GM19099 (cell line): ENCODE measurements at regions not wholly inside any gene's neighbourhood (a gene's known extent, or its start where the extent isn't known, plus 50 kb on each side); places are given as distances from the start of the nearest gene placed in this dataset.

Experiments used
- POLR2A ChIP-seq: IDR thresholded peaks from 3 replicates; pipeline ENCODE4 v1.6.1; 2011; ENCODE audit warnings: low read depth; ENCODE audit not compliant: insufficient read length; ENCODE audit errors: extremely low read depth

DNA sequence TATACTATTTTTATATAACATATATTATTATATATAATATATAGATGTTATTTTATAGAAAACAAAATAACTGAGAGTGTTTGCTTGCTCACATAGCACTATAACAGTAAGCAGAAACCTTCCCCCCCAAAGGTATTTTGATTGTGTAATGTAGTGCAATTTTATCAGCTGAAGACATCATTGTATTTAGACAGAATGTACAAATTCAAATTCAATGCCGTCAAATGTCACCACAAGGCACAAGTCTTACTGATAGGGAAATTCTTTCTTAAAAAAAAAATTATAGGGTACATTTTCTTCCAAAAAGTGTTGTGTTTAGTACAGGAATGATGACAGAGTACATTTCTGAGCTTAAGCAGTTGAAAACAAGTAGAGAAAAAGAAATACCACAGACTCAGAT is 1147.1 kb upstream of the SPRY2 start:
- no peak for TF ChIP-seq POLR2A

DNA sequence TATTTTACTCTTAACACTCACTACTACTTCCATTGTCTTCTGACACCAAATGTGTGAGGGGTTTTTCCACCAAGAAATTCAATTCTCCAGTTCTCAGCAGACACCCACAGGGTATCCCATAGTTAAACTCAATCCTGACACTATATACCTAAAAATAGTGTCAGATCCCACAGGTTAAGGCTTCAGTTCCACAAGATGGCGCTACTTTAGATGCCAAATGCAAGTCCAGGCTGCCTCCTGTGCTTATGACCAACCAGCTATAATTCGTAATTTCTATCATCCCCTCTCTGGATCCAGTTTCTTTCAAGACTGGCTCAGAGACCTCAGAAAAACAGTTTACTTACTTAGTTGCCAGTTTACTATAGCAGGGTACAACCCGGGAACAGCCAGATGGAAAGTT is 1146.2 kb upstream of the SPRY2 start:
- no peak for TF ChIP-seq POLR2A

DNA sequence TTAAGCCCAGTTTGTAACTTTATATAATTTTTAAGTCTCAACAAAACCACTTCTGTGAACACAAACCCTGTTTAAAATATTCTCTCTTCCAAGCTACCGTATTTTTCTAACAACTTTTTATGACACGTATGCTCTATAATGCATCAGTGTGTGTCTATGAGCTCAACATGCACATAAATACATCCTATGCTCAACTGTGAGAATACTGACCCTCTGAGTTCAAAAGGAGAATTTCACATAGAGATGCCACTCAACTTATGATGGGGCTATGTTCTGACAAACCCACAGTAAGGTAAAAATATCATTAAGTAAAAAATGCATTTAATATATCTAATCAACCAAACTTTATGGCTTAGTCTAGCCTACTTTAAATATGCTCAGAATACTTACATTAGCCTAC is 1139.7 kb upstream of the SPRY2 start:
- TF ChIP-seq POLR2A: no peak

DNA sequence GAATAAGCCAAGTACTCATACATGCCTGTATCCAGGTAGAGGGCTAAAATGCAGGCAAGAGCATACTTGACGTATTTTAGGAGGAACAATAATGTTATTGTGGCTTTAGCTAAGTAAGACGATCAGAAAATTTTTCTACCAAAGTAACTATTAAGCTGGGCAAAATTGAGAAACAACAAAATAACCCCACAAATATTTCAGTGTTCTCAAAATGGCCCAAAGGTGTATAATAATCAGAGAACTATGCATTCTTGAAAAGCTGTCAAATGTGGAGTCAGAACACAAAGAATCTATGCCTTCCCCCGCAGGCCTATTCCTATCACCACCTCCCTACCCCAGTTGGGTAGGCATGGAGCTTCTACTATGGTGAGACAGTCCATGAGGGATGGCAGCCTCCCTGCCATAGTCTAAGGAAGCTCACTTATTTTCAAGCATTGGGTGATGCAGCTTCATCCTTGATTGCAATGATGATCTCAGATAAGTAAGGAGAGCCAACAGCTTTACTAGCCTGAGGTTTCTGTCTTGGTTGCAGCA is 1132.5 kb upstream of the SPRY2 start:
- TF ChIP-seq POLR2A: no peak

DNA sequence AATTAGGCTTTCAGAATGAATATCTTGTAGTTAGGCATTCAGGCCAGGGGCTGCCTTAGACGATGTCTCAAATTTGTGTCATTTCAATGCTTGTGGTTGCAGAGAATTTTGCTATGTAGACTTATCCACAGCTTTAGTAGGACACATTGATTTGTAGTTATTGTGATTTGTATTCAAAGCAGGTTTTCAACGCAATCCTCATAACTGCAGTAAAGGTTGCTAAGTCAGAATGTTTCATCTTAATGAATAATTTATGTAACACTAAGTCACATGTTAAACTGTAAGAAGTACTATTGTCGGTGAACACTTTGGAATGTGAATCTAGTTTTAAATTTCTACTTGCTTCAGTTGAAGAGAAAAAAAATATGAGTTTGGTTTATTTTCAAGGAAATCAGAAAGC is 1117.2 kb upstream of the SPRY2 start:
- no peak for TF ChIP-seq POLR2A

DNA sequence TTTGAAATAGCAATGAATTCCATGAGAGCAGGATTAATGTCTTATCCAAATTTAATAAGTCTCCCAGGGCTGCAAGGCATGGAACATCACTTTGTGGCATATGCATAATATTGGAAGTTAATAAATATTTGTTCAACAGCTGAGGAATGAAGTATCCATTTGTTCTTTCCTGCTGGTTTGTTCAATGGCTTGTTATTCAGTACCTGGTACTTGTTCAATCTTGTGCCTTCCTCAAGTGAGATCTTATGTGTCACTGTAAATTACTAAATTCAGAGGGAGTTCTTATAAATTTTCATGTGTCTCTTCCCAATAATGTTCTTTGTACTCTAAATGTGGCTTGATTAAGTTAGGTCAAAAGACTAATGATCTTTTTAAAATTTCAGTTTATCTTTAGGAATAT is 1105.5 kb upstream of the SPRY2 start:
- TF ChIP-seq POLR2A: no peak

DNA sequence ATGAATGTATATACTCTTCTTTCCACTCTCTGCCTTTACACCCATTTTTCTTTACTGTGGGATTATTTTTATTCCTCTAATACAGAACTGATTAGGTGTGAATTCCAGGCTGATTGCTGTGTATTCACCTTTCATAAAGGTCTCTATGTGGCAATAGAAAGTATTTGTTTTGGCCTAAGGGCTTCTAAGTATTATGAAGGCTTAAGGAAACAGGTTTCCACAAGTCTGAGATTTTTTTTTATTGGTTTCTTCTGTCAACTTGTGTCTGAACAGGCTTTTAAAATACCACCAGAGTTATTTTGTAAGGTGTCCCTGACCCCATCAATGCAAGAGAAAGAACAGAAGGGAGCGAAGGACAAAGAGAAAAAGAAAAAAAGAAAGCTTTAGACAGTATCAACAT is 1102.0 kb upstream of the SPRY2 start:
- TF ChIP-seq POLR2A: no peak

DNA sequence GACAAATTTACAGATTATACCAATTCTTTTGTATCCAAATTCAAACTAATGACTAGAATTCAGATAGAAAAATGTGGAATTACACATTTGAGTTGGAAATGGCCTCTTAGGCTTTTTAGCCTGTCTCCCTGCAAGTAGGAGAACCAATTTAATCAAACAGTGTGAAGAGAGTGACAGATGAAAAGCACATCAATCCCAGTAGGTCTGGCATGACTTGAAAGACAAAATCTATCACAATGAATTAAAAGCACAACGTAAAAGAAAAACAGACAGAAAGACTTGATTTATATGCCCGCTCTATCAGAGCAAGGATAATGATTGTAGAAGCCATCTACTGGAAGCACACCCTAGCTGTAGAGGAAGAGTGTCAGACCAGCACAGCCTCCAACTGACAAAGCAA is 1084.4 kb upstream of the SPRY2 start:
- TF ChIP-seq POLR2A: no peak

DNA sequence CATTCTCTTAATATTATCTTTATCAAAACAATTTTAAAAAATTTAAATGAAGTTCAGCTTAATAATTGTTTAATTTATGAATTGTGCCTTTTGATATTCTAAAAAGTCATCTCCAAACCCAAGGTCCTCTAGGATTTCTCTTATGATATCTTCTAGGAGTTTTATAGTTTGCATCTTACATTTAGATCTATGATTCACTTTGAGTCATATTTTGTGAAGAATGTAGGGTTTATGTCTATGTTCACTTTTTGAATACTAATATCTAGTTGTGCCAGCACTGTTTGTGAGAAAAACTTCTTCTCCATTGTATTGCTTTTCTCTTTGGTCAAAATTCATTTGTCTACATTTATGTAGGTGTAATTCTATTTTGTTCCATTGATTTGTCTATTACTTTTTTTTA is 1068.4 kb upstream of the SPRY2 start:
- TF ChIP-seq POLR2A: no peak

DNA sequence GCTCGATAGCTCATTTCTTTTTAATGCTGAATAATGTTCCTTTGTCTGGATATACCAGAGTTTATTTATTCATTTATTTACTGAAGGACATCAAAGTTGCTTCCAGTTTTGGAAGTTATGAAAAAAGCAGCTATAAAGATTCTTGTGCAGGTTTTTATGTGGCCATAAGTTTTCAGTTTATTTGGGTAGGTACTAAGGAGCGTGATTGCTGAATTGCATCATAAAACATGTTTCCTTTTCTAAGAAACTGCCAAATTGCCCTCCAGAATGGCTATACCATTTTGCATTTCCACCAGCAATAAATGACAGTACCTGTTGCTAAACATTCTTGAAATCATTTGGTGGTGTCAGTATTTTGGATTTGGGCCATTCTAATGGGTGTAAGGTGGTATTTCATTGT is 1067.7 kb upstream of the SPRY2 start:
- TF ChIP-seq POLR2A: no peak

DNA sequence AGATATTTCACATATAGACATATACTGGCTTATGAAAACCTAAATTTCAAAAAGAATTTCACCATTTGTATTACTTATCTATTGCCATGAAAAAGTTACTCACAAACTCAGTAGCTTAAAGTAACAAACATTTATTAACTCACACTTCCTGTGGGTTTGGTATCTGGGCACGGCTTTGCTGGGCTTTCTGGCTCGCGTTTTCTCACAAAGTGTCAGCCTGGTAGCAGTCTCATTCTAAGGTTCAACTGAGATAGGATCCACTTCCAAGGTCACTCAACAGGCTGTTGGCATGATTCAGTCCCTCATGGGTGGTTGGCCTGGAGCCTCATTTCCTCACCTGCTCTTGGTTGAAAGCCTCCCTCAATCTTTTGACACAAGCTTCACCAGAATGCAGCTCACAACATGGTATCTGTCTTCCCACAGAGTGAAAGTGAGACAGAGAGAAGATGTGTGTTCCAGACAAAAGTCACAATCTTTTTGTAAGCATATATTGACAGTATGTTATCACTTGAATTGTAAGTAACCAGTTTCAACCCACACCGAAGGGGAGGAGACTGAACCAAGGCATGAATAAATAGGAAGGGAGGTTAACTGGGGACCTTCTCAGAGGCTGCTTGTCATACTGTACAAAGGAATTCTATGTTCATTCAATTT is 1065.8 kb upstream of the SPRY2 start:
- peak; percentile 40 for TF ChIP-seq POLR2A

DNA sequence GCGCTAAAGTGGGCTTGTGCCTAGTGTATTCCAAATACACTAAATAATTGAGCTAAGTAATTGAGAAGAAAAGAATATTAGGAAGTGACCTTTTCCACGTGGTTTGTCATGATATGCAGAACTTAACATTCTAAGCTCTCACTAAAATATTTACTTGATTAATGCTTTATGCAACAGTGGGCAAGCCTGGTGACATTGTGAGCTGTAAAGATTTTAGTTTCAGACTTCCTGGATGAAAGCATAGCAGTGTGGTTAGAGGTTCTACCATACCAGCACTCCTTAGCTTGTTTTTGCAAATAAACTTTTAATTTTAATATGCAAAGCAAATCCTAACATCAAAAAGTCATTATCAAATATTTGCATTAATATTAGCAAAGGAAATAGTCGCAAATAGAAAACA is 1065.1 kb upstream of the SPRY2 start:
- TF ChIP-seq POLR2A: no peak

DNA sequence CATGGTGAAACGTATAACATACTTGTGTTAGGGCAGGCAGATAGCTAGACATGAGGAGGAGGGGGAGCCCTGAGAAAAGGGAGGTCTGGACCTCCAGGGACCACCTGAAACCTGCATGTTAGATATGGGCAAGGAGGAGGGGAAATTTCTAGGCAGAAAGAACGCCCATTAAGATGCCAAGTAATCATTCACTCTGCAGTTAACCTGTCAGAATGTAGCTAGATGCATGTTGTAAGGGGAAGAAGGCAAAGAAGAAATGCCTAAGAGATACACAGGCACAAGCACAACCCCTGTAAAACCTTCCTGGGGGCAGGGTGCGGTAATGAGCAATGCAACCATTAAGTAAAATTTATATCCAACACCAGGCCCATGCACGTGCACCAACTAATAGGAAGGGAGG is 1055.3 kb upstream of the SPRY2 start:
- TF ChIP-seq POLR2A: no peak

DNA sequence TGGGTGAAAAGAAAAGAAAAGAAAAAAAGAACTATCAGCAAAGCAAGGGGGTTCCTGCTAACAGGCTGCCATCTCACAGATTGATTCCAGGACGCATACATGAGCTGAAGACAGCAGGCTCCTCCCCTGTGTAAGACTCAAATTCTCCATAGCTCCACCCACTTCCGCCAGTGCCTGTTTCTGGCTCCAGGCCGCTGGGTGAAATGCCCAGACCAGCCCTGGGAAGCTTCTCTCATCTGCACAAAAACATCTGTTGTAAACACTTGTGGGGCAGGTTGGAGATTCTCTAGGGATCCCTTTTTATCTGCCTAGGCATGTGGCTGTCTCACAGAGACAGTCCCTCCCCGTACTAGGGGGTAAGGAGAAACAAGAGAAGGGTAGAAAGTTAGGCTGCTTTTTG is 1054.4 kb upstream of the SPRY2 start:
- no peak for TF ChIP-seq POLR2A

DNA sequence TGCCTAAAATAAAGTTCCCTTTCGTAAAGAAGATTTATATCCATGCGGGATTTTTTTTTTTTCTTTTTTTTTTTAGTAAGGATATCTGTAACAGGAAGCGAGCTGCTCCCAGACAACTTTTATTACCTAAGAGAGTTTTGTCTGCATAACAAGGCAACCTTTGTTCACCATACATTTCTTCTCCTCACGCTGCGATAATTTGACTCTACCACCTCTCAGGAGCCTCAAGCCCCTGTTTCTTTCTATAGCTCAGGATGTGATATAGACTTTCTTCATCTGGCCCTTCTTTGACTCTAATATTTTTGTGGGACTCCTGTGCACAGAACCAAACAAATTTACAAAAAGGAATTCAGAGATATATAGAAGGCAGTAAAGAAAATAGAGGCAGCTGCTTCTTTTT is 1053.7 kb upstream of the SPRY2 start:
- no peak for TF ChIP-seq POLR2A

DNA sequence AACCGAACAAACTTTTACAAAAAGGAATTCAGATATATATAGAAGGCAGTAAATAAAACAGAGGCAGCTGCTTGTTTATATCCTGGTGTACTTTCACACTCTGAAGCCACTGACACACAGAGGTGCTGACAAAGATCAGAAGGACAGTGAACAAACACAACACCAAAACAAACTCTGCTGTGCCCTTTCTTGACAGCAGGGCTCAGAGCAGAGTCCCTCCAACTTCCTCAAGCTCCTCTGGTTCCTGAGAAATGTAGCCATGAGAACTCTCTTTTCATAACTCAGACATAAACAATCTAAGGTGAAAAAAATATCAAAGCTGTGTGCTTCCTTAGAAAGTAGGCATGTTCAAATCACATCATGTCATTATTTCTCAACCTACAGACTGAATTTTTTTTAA is 1052.8 kb upstream of the SPRY2 start:
- TF ChIP-seq POLR2A: no peak

DNA sequence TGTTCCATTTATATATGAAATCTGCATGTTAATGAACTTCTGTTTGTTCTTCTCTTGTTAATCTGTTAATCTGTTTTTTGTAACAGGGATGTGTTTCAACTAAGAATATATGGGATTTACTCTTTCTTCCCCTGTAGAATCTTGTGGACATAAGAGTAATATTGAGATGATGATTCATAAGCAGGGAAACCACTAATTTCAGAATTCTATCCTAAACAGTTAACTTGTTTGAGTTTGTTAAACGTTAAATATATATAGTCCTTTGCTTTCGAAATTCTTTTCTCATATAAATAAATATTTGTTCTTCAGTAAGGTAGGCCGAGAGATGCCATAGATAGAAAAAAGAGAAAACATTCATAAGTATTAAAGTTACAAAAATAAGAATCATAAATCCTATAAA is 1052.2 kb upstream of the SPRY2 start:
- TF ChIP-seq POLR2A: no peak
